ENCODE measurements at regions not wholly inside any gene's neighbourhood (a gene's known extent, or its start where the extent isn't known, plus 50 kb on each side); places are given as distances from the start of the nearest gene placed in this dataset.

- H3K23me2 ChIP-seq (ENCODE audit: low read depth, low read length) = no peaks in the 10 kb centered on the region
- 86% methylated on average over 4 of the region's 4 CpGs; no CpG with 5 or more reads in 1 of the 2 experiments for WGBS, 2 experiments (ENCODE audit: extremely low coverage in 1 of 2, insufficient coverage in 1 of 2, insufficient read length in 1 of 2, insufficient replicate concordance in 2 of 2, low coverage in 1 of 2, low lambda C conversion rate in 2 of 2, missing lambda C conversion rate in 1 of 2)
- no peak overlapping the region for H3K14ac ChIP-seq (ENCODE audit: insufficient read length)
- ChIA-PET POLR2A (ENCODE audit: partially characterized antibody) (no interaction called here), CTCF (ENCODE audit: partially characterized antibody) (interaction anchor here (0.6 to 0.8 kb wide), 2 partner anchors 26 to 106 kb away, joined by 3 read pairs; no protein-coding TSS in a partner anchor)
- H3K4me3 ChIP-seq (ENCODE audit: extremely low read depth in 1 of 4, insufficient read depth in 2 of 4, low read depth in 3 of 4, low read length in 4 of 4) = no peak overlapping the region
- H3K9me3 ChIP-seq (ENCODE audit: insufficient read depth in 2 of 2, low read depth in 1 of 2, low read length in 1 of 2) = peaks cover 0 to 3% of the 10 kb centered on the region in 2 experiments; a peak in 2 of 4 replicates
- H4K20me1 ChIP-seq (replicated peaks in 1 of 2; ENCODE audit: control insufficient read depth in 1 of 2, insufficient read depth in 2 of 2, low read length in 2 of 2) = no peaks in the 10 kb centered on the region
- H3K36me3 ChIP-seq (ENCODE audit: control insufficient read depth in 2 of 4, insufficient read depth in 4 of 4, low read length in 3 of 4) = no peaks in the 10 kb centered on the region
- H2BK12ac ChIP-seq (ENCODE audit: low read depth, low read length) = no peak overlapping the region
- 0 out of 4 replicates have a peak overlapping the region, but pooled peaks of 1 of the 2 experiments have one; percentile 34 for H3K4me2 ChIP-seq (ENCODE audit: insufficient read depth in 1 of 2, low read depth in 2 of 2, low read length in 2 of 2)
- H4K5ac ChIP-seq (ENCODE audit: insufficient read length, low read depth, low read length) = no peak overlapping the region
- no peaks in the 10 kb centered on the region for H3K79me1 ChIP-seq (ENCODE audit: low read depth, low read length)
- FAIRE-seq = no peak
- no peak overlapping the region for H2BK20ac ChIP-seq (ENCODE audit: low read length)
- H3K27ac ChIP-seq (ENCODE audit: low read depth, low read length) = no peak overlapping the region
- DNase-seq (ENCODE audit: low read depth in 1 of 2, low spot score in 2 of 2) = no peak
- no peak overlapping the region for H3K4ac ChIP-seq (replicated peaks; ENCODE audit: insufficient read length, low read depth, low read length)
- peaks cover 0 to 6% (median 3%) of the 10 kb centered on the region in 4 experiments; a peak in 3 of 7 replicates for H3K4me1 ChIP-seq (replicated peaks in 1 of 4; ENCODE audit: control insufficient read depth in 3 of 4, insufficient read depth in 4 of 4, low read length in 3 of 4)
- no peak overlapping the region for H2BK5ac ChIP-seq (ENCODE audit: low read depth, low read length)
- no peak overlapping the region for H3K18ac ChIP-seq (ENCODE audit: extremely low read depth, low read length)
- H2AFZ ChIP-seq (ENCODE audit: low read length) = no peak overlapping the region
- no peak overlapping the region for H3K23ac ChIP-seq (ENCODE audit: insufficient read length)
- H4K8ac ChIP-seq (ENCODE audit: extremely low read depth, insufficient read depth, low read length) = no peak overlapping the region
- no peak overlapping the region for H4K91ac ChIP-seq (replicated peaks; ENCODE audit: insufficient read length, low read length)
- H3K27me3 ChIP-seq (replicated peaks in 1 of 4; ENCODE audit: control insufficient read depth in 3 of 4, extremely low read depth in 1 of 4, insufficient read depth in 3 of 4, low read length in 3 of 4) = no peaks in the 10 kb centered on the region
- no peak for TF ChIP-seq CHD2 (IDR thresholded peaks at IDR 0.05; ENCODE audit: low read length)
- no peak for TF ChIP-seq BCL11A (IDR thresholded peaks at IDR 0.05; ENCODE audit: low read depth in 2 of 2, low read length in 2 of 2)
- TF ChIP-seq KDM4A (IDR thresholded peaks at IDR 0.05; ENCODE audit: low read depth, low read length, severe bottlenecking) = no peak
- TF ChIP-seq SRF (IDR thresholded peaks at IDR 0.05; ENCODE audit: low read depth, low read length) = no peak
- TF ChIP-seq BACH1 (IDR thresholded peaks at IDR 0.05; ENCODE audit: low read length) = no peak
- no peak for TF ChIP-seq EGR1 (IDR thresholded peaks at IDR 0.05; ENCODE audit: borderline replicate concordance, low read depth, low read length)
- no peak for TF ChIP-seq TBP (IDR thresholded peaks at IDR 0.05; ENCODE audit: low read depth, low read length)
- TF ChIP-seq POLR2AphosphoS5 (IDR thresholded peaks at IDR 0.05; ENCODE audit: low read depth, low read length) = no peak
- no peak for TF ChIP-seq FOSL1 (IDR thresholded peaks at IDR 0.05; ENCODE audit: insufficient read depth, low read depth, low read length)
- TF ChIP-seq PHF8 (conservative IDR thresholded peaks at IDR 0.05; ENCODE audit: low read depth, low read length) = no peak
- no peak for TF ChIP-seq JUND (IDR thresholded peaks at IDR 0.05; ENCODE audit: low read length)
- no peak for TF ChIP-seq KDM5A (IDR thresholded peaks at IDR 0.05; ENCODE audit: low read length)
- no peak for TF ChIP-seq ATF3 (IDR thresholded peaks at IDR 0.05; ENCODE audit: insufficient read depth, low read depth, low read length)
- H3K9ac ChIP-seq (replicated peaks in 1 of 4; ENCODE audit: extremely low read depth in 1 of 4, low read depth in 3 of 4, low read length in 3 of 4) = no peak overlapping the region
- no peak overlapping the region for H2BK120ac ChIP-seq (replicated peaks; ENCODE audit: low read depth, low read length)
- no peaks in the 10 kb centered on the region for H3K79me2 ChIP-seq (ENCODE audit: control insufficient read depth in 1 of 2, insufficient read depth in 2 of 2, low read length in 2 of 2)
- H2AK5ac ChIP-seq (ENCODE audit: low read depth, low read length) = no peak overlapping the region
- H2BK15ac ChIP-seq (ENCODE audit: low read length) = no peak overlapping the region
- no peak overlapping the region for H3K56ac ChIP-seq (replicated peaks; ENCODE audit: insufficient read length, low read depth, low read length)
These were observed 242.2 kb downstream of the CSNK1G3 start for GRCh38 chr5:123753937-123754891.

Data from H1 (cell line).